Caco-2 (cell line): ENCODE measurements at regions not wholly inside any gene's neighbourhood (a gene's known extent, or its start where the extent isn't known, plus 50 kb on each side); places are given as distances from the start of the nearest gene placed in this dataset.
"Not testable (repeated sequence)": the region's sequence is repeated elsewhere in the genome, so short reads cannot be mapped to it uniquely, and the experiment has no call there.

ENCODE experiments used
- BruUV-seq: library from RNA; stranded (reverse); fragments of 400-500 nt; replicated peaks from 2 replicates; lab custom pipeline; 2021; lab: Mats Ljungman, UMichigan
- CTCF ChIA-PET: fragments of 300-600 bp; sonication (Branson Sonifier 250); formaldehyde crosslinking; loops from one replicate; lab custom pipeline; 2022; ENCODE audit warnings: antibody characterized with exemption; lab: Charles Lee
- POLR2A ChIA-PET: fragments of 300-600 bp; sonication (Branson Sonifier 250); formaldehyde crosslinking; loops from one replicate; lab custom pipeline; 2022; ENCODE audit warnings: antibody characterized with exemption; lab: Charles Lee
- DNase-seq, 2 experiments: peaks; one replicate each; pipeline versions ENCODE4 v3.0.0 to v3.0.0-alpha.2; 2020 to 2022
- H3K27me3 ChIP-seq: replicated peaks from 2 replicates; pipeline ENCODE4 v1.6.0; 2011; ENCODE audit warnings: low read length; ENCODE audit not compliant: control insufficient read depth, insufficient read depth
- H3K36me3 ChIP-seq: 2 replicates; pipeline ENCODE4 v1.5.1; 2011; ENCODE audit warnings: low read length; ENCODE audit not compliant: control insufficient read depth, insufficient read depth
- H3K4me1 ChIP-seq: fragments of 250-450 bp; sonication (Bioruptor Pico); 2 replicates; pipeline ENCODE4 v1.5.1; 2020; ENCODE audit warnings: mild to moderate bottlenecking
- H3K4me3 ChIP-seq: 2 replicates; pipeline ENCODE4 v1.5.1; 2011; ENCODE audit warnings: low read depth, mild to moderate bottlenecking, control low read depth, low read length
- H3K9me3 ChIP-seq: fragments of 250-450 bp; sonication (Bioruptor Pico); 2 replicates; pipeline ENCODE4 v1.5.1; 2020; ENCODE audit warnings: mild to moderate bottlenecking, moderate library complexity
- H3K27ac Mint-ChIP-seq: one replicate; pipeline ENCODE4 v1.8.0; 2022; ENCODE audit warnings: mixed read lengths; ENCODE audit not compliant: unreplicated experiment
- H3K27me3 Mint-ChIP-seq: one replicate; pipeline ENCODE4 v1.8.0; 2022; ENCODE audit warnings: mixed read lengths; ENCODE audit not compliant: insufficient read depth, unreplicated experiment
- H3K36me3 Mint-ChIP-seq: one replicate; pipeline ENCODE4 v1.8.0; 2022; ENCODE audit warnings: mild to moderate bottlenecking, mixed read lengths; ENCODE audit not compliant: insufficient read depth, unreplicated experiment
- H3K4me1 Mint-ChIP-seq: one replicate; pipeline ENCODE4 v1.8.0; 2022; ENCODE audit warnings: low read depth, mixed read lengths; ENCODE audit not compliant: unreplicated experiment
- H3K4me3 Mint-ChIP-seq: one replicate; pipeline ENCODE4 v1.8.0; 2022; ENCODE audit warnings: mild to moderate bottlenecking, moderate library complexity, mixed read lengths; ENCODE audit not compliant: unreplicated experiment
- H3K9me3 Mint-ChIP-seq: one replicate; pipeline ENCODE4 v1.8.0; 2022; ENCODE audit warnings: mixed read lengths; ENCODE audit not compliant: unreplicated experiment
- intact Hi-C: fragments of 100-400 bp; cut with micrococcal nuclease; formaldehyde crosslinking; loops from one replicate; pipeline ENCODE4 v1.10.0; 2022; ENCODE audit not compliant: unreplicated experiment
- TF ChIP-seq, protein P1 (sequence below), 2 experiments: fragments of 200-600 bp in 1 of 2; IDR thresholded peaks; 1 replicate in 1 of 2; 2 replicates in 1 of 2; pipeline versions ENCODE4 v1.5.1 to v1.8.0; 2011 to 2022; ENCODE audit warnings: antibody characterized with exemption in 1 of 2, control low read depth in 1 of 2, inconsistent platforms in 1 of 2, low read depth in 1 of 2, low read length in 1 of 2, mild to moderate bottlenecking in 1 of 2, moderate library complexity in 1 of 2; ENCODE audit not compliant: insufficient read depth in 1 of 2, severe bottlenecking in 1 of 2, unreplicated experiment in 1 of 2

DNA sequence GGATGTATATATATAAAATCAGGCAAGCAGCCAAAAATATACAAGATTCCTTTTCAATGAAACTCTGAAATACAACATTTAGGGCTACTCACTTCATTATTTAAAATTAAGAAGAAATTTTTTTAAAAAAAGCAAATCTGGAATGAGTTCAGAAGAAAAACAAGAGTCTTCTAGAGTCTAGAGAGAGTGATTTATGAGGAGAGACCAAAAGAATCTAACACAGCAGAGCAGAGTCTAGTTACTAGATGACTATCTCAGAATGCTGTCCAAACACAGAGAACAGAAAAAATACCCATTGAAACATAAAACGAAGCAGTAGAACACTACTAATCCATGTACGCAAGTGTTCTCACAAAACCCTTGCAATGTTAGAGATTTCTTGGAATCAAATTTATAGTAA is 275.2 kb upstream of the CBLB start:
- peaks cover 21% of the 10 kb centered on the region for H3K9me3 Mint-ChIP-seq
- intact Hi-C loops = loop anchor here (5.0 kb wide), 2 partner anchors 82 to 118 kb away; no protein-coding TSS in a partner anchor
- peaks cover 20% of the 10 kb centered on the region for H3K4me1 ChIP-seq
- no peaks in the 10 kb centered on the region for H3K36me3 ChIP-seq
- H3K36me3 Mint-ChIP-seq = no peaks in the 10 kb centered on the region
- DNase-seq = no peak
- TF ChIP-seq, protein P1, sequence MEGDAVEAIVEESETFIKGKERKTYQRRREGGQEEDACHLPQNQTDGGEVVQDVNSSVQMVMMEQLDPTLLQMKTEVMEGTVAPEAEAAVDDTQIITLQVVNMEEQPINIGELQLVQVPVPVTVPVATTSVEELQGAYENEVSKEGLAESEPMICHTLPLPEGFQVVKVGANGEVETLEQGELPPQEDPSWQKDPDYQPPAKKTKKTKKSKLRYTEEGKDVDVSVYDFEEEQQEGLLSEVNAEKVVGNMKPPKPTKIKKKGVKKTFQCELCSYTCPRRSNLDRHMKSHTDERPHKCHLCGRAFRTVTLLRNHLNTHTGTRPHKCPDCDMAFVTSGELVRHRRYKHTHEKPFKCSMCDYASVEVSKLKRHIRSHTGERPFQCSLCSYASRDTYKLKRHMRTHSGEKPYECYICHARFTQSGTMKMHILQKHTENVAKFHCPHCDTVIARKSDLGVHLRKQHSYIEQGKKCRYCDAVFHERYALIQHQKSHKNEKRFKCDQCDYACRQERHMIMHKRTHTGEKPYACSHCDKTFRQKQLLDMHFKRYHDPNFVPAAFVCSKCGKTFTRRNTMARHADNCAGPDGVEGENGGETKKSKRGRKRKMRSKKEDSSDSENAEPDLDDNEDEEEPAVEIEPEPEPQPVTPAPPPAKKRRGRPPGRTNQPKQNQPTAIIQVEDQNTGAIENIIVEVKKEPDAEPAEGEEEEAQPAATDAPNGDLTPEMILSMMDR (IDR thresholded peaks at IDR 0.05; ENCODE audit: insufficient read depth in 1 of 2, low read depth in 1 of 2, low read length in 1 of 2, severe bottlenecking in 1 of 2, unreplicated experiment in 1 of 2) = no peak
- peaks cover 17% of the 10 kb centered on the region for H3K4me1 Mint-ChIP-seq
- H3K27me3 ChIP-seq = no peaks in the 10 kb centered on the region
- no peaks in the 10 kb centered on the region for H3K27me3 Mint-ChIP-seq
- POLR2A ChIA-PET = no interaction called here
- H3K4me3 Mint-ChIP-seq = no peak overlapping the region
- H3K4me3 ChIP-seq = no peak overlapping the region
- no peaks in the 10 kb centered on the region for H3K9me3 ChIP-seq
- H3K27ac Mint-ChIP-seq = no peak overlapping the region
- no TSS peak for BruUV-seq
- CTCF ChIA-PET = no interaction called here

DNA sequence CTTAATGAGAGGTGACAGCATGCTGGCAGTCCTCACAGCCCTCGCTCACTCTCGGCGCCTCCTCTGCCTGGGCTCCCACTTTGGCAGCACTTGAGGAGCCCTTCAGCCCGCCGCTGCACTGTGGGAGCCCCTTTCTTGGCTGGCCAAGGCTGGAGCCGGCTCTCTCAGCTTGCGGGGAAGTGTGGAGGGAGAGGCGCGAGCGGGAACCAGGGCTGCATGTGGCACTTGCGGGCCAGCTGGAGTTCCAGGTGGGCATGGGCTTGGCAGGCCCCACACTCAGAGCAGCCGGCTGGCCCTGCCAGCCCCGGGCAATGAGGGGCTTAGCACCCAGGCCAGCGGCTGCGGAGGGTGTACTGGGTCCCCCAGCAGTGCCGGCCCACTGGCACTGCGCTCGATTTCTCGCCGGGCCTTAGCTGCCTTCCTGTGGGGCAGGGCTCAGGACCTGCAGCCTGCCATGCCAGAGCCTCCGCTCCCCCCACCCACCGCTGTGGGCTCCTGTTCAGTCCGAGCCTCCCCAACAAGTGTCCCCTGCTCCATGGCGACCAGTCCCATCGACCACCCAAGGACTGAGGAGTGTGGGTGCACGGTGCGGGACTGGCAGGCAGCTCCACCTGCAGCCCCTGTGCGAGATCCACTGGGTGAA is 279.7 kb upstream of the CBLB start:
- H3K9me3 ChIP-seq, H3K4me1 Mint-ChIP-seq, H3K27me3 ChIP-seq, DNase-seq, H3K4me1 ChIP-seq, H3K36me3 Mint-ChIP-seq, BruUV-seq, POLR2A ChIA-PET, CTCF ChIA-PET, H3K4me3 Mint-ChIP-seq, H3K36me3 ChIP-seq, intact Hi-C loops, H3K27ac Mint-ChIP-seq, H3K4me3 ChIP-seq, H3K27me3 Mint-ChIP-seq: not testable (repeated sequence)
- peaks cover 11% of the 10 kb centered on the region for H3K9me3 Mint-ChIP-seq

DNA sequence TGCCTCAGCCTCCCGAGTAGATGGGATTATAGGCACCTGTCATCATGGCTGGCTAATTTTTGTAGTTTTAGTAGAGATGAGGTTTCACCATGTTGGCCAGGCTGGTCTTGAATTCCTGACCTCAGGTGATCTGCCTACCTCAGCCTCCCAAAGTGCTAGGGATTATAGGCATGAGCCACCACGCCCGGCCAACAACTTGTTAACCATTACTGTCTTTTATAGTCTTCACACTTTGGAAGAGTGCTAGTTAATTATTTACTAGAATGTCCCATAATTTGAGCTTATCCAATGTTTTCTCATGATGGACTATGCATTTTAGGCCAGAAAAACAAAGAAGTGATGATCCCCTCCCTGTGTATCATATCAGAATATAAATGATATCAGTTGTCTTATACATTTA is 288.6 kb upstream of the CBLB start:
- no peak overlapping the region for H3K4me3 Mint-ChIP-seq
- H3K27me3 Mint-ChIP-seq = no peaks in the 10 kb centered on the region
- POLR2A ChIA-PET = no interaction called here
- H3K27me3 ChIP-seq = no peaks in the 10 kb centered on the region
- no peaks in the 10 kb centered on the region for H3K9me3 Mint-ChIP-seq
- H3K27ac Mint-ChIP-seq = no peak overlapping the region
- no peak overlapping the region for H3K4me3 ChIP-seq
- DNase-seq = peak; percentile 39 to 61
- no peaks in the 10 kb centered on the region for H3K36me3 ChIP-seq
- CTCF ChIA-PET = no interaction called here
- H3K9me3 ChIP-seq = no peaks in the 10 kb centered on the region
- H3K36me3 Mint-ChIP-seq = no peaks in the 10 kb centered on the region
- TF ChIP-seq, protein P1 (IDR thresholded peaks at IDR 0.05; ENCODE audit: insufficient read depth in 1 of 2, low read depth in 1 of 2, low read length in 1 of 2, severe bottlenecking in 1 of 2, unreplicated experiment in 1 of 2) = no peak
- no TSS peak for BruUV-seq
- H3K4me1 ChIP-seq = peaks cover 9% of the 10 kb centered on the region
- no peaks in the 10 kb centered on the region for H3K4me1 Mint-ChIP-seq
- intact Hi-C loops = loop anchor here (1.0 kb wide), 1 partner anchor 17 kb away; no protein-coding TSS in a partner anchor
